Mucosa of descending colon (tissue), 3 donors: ENCODE measurements at regions not wholly inside any gene's neighbourhood (a gene's known extent, or its start where the extent isn't known, plus 50 kb on each side); places are given as distances from the start of the nearest gene placed in this dataset.

Source experiments
- ATAC-seq: fragments of 200-7000 bp; cut with Tn5 transposase; one replicate; pipeline ENCODE4 v1.9.1; 2020; ENCODE audit warnings: mild to moderate bottlenecking, moderate library complexity
- DNase-seq, 3 donors: peaks; one replicate each; pipeline ENCODE4 v3.0.0-alpha.2; 2020
- H3K36me3 ChIP-seq: fragments of 200-600 bp; one replicate; pipeline ENCODE4 v1.8.0; 2021; ENCODE audit warnings: low read depth, mild to moderate bottlenecking
- H3K4me1 ChIP-seq: fragments of 200-600 bp; one replicate; pipeline ENCODE4 v1.8.0; 2021; ENCODE audit warnings: low read depth, mild to moderate bottlenecking
- H3K4me3 ChIP-seq: fragments of 200-600 bp; one replicate; pipeline ENCODE4 v1.8.0; 2021; ENCODE audit warnings: mild to moderate bottlenecking
- H3K9me3 ChIP-seq: fragments of 200-600 bp; one replicate; pipeline ENCODE4 v1.8.0; 2021; ENCODE audit warnings: mild to moderate bottlenecking
- CTCF ChIP-seq: fragments of 200-600 bp; IDR thresholded peaks from one replicate; pipeline ENCODE4 v1.8.0; 2022; ENCODE audit warnings: antibody characterized with exemption, mild to moderate bottlenecking
- intact Hi-C, 2 donors: fragments of 100-400 bp; cut with DNase I in 1 of 2; cut with micrococcal nuclease in 1 of 2; formaldehyde crosslinking; loops; one replicate each; pipeline versions ENCODE4 v1.11.0 to v1.11.1; 2022; cut with DNase I, micrococcal nuclease
- donor health status: DM: no; HTN: no; CAD: no; lungs with moderate emphysema.
- donor health status: DM: no; HTN: no; CAD: no.
- donor health status: DM: no; HTN: yes; CAD: no.

- H3K36me3 ChIP-seq = no peaks in the 10 kb centered on the region
- TF ChIP-seq CTCF = no peak
- intact Hi-C loops = no loop called here
- no peak overlapping the region for H3K4me3 ChIP-seq
- ATAC-seq (no peak), DNase-seq (no peak)
- no peaks in the 10 kb centered on the region for H3K4me1 ChIP-seq
- H3K9me3 ChIP-seq = no peaks in the 10 kb centered on the region
Measured at GRCh38 chr16:6803176-6803575, 529.5 kb upstream of the RBFOX1 start.

- intact Hi-C loops = no loop called here
- no peaks in the 10 kb centered on the region for H3K4me1 ChIP-seq
- H3K36me3 ChIP-seq = no peaks in the 10 kb centered on the region
- no peak for ATAC-seq
- TF ChIP-seq CTCF = no peak
- no peak for DNase-seq
- H3K9me3 ChIP-seq = no peaks in the 10 kb centered on the region
- H3K4me3 ChIP-seq = no peak overlapping the region
Measured at GRCh38 chr16:6797223-6797622, 535.4 kb upstream of the RBFOX1 start.

GRCh38 chr16:6777624-6778023 lies 555.0 kb upstream of the RBFOX1 start:
- no peaks in the 10 kb centered on the region for H3K9me3 ChIP-seq
- H3K4me3 ChIP-seq = no peak overlapping the region
- DNase-seq (no peak), ATAC-seq (no peak)
- H3K4me1 ChIP-seq = no peaks in the 10 kb centered on the region
- no peak for TF ChIP-seq CTCF
- intact Hi-C loops = no loop called here
- H3K36me3 ChIP-seq = no peaks in the 10 kb centered on the region

- H3K4me3 ChIP-seq = no peak overlapping the region
- DNase-seq = no peak
- ATAC-seq = no peak
- no peaks in the 10 kb centered on the region for H3K9me3 ChIP-seq
- intact Hi-C loops = no loop called here
- no peaks in the 10 kb centered on the region for H3K36me3 ChIP-seq
- TF ChIP-seq CTCF = no peak
- H3K4me1 ChIP-seq = no peaks in the 10 kb centered on the region
Measured at GRCh38 chr16:6775712-6776111, 556.9 kb upstream of the RBFOX1 start.

GRCh38 chr16:6771956-6772355 lies 560.7 kb upstream of the RBFOX1 start:
- intact Hi-C loops = no loop called here
- no peaks in the 10 kb centered on the region for H3K36me3 ChIP-seq
- ATAC-seq (no peak), DNase-seq (no peak)
- TF ChIP-seq CTCF = no peak
- no peak overlapping the region for H3K4me3 ChIP-seq
- H3K9me3 ChIP-seq = no peaks in the 10 kb centered on the region
- no peaks in the 10 kb centered on the region for H3K4me1 ChIP-seq

GRCh38 chr16:6753553-6753952 lies 579.1 kb upstream of the RBFOX1 start:
- no peak overlapping the region for H3K4me3 ChIP-seq
- TF ChIP-seq CTCF = no peak
- no peak for ATAC-seq
- no peaks in the 10 kb centered on the region for H3K9me3 ChIP-seq
- no peaks in the 10 kb centered on the region for H3K4me1 ChIP-seq
- DNase-seq = no peak
- intact Hi-C loops = no loop called here
- H3K36me3 ChIP-seq = no peaks in the 10 kb centered on the region
